ENCODE measurements at regions not wholly inside any gene's neighbourhood (a gene's known extent, or its start where the extent isn't known, plus 50 kb on each side); places are given as distances from the start of the nearest gene placed in this dataset.

DNA sequence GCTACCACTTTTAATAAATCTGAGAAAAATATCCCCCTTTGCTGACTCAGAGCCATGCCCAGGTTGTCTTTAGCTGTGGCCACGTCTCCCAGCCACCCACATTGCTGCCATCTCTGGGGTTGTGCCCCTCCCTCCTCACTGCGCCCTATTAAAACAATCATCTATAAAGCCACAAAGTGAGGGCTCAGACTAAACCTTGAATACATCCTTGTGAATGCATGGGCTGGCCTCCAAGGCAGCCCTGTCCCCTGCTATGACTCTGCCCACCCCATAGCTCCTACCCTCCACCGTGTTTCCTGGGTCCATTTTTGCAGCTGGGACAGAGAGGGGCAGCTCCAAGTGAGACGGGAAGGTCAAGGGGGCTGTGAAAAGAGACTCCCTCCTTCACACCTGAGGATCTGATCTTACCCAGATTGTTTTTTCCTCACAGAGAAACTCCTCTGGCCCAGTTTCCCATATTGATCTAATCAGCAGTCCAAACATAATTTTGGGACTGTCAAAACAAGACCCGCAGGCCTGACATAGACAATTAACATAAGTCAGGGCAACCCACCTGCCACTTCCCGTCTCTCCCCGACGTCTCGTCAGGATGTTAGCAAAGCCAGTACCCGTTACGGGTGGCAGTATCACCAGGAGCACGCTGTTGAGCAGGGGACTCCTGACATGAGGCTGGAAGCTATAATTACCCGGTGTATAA is 199.0 kb downstream of the KATNAL1 start:
- DNase-seq (ENCODE audit: low read depth in 4 of 4, low spot score in 3 of 4): no peak

DNA sequence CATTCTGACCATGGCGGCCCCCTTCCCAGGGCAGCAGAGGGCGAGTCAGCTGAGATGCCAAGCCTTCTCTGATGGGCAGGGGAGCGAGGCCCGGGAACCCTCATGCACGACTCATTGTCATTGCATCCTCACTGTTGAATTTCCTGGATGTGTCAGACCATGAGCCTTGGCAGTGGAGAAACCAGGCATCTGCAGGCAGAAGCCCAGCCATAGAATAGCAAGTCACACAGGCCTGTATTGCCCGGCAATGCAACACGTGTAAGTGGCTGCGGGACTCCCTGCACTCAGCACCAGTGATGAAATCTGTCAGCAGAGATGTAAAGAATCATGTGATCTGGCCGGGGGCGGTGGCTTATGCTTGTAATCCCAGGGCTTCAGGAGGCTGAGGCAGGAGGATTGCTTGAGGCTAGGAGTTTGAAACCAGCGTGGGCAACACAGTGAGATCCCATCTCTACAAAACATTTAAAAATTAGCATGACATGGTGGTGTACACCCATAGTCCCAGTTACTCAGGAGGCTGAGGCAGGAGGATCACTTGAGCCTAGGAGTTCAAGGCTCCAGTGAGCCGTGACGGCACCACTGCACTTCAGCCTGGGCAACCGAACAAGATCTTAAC is 199.7 kb downstream of the KATNAL1 start:
- DNase-seq (ENCODE audit: low read depth in 4 of 4, low spot score in 3 of 4): no peak

DNA sequence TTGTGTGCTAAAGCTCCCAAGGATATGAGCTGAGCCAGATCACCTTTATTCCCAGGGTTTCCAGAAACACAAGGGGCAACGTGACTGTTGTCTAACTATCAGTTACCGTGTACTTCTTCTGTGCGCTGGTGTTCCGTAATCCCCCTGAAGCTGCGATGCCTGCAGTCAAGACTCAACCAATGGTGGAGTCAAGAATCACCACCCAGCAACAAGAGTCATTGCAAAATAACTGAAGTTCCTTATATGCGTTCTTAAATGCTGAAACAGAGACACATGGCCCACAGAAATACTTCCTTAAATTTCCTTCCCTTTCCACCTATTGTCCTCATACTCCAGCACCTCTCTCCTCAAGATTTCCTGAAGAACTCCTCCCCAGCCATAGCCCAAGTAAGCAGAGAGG is 200.2 kb downstream of the KATNAL1 start:
- no peak for DNase-seq (ENCODE audit: low read depth in 4 of 4, low spot score in 3 of 4)

DNA sequence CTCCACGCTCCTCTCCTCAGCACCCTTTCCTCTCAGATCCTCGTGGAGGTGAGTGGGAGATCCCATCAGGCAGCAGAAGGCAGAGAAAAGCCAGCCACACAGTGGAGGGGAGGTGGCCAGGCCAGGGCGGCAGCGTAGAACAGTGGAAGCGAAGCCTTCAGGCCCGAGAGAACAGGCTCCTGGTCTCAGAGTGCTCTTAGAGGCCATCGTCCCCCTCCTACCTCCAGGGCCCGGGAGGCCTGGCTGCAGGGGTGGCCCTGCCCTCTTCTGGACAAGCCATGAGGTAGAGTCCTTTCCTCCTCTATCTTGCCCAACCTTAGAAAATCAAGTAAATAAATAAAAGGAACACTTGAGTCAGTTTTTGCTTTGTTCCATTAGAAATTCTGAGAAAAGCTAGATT is 202.0 kb downstream of the KATNAL1 start:
- no peak for DNase-seq (ENCODE audit: low read depth in 4 of 4, low spot score in 3 of 4)

DNA sequence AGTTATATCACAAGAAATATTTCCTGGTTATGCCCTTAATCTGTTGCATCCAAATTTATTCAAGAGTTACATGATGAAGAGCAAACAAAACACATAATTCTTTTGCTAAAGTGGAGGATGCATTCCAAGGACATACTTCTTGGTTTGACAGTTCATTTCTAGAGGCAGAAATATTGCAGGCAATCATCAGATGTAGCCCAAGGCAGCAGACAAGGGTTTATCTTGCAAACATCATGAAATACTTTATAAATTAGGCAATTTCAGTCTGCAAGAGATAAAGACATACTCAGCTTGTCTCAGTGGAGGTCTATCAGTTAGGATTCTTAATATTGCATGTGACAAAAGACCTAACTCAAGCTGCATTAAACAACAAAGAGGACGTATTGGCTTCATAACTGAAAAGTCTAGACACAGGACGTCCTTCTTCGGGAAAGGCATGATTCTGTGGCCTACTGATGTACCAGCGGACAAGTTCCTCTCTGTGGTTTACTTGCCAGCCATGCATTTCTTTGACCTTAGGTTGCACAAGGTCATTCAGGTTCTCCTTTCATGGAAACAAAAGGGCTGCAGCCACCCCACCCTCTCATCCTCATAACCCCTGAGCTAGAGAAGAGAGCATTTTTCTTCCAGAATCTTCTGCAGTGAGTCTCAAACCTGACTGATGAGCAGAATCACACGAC is 204.1 kb downstream of the KATNAL1 start:
- no peak for DNase-seq (ENCODE audit: low read depth in 4 of 4, low spot score in 3 of 4)

DNA sequence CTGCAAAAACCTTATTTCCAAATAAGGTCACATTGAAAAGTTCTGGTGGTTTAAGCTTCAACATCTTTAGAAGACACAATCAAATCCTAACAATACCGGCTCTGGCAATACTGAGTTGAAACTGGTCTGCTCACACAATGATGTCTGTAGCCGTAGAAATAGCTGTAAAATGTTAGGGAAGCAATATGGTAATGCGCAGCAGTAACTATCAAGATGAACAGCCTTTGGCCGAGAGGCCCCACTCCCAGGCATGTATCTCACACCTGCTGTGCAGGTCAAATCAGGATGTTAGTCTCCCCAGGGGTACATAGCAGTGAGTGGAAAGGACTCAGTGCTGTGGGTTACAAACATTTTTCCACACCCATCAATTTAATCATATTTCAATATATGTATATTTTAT is 207.1 kb downstream of the KATNAL1 start:
- DNase-seq (ENCODE audit: low read depth in 4 of 4, low spot score in 3 of 4): no peak

DNA sequence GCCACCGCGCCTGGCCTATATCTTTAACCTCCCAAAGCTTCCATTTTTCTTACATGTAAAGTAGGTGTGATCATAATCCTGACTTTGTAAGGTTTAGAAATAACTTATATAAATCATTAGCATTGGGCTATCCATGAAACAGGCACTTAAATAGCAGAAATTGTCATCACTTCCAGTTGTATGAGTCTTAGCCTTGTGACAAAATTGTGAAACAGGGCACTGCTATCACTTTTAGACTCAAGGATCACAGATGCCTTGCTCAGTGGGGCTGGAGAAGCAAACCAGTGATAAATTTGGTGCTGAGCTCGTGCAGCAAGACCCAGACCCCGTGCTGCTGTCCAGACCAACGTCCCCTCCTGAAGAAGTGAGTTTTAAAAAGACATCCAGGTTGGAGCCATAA is 209.7 kb downstream of the KATNAL1 start:
- DNase-seq (ENCODE audit: low read depth in 4 of 4, low spot score in 3 of 4): no peak

DNA sequence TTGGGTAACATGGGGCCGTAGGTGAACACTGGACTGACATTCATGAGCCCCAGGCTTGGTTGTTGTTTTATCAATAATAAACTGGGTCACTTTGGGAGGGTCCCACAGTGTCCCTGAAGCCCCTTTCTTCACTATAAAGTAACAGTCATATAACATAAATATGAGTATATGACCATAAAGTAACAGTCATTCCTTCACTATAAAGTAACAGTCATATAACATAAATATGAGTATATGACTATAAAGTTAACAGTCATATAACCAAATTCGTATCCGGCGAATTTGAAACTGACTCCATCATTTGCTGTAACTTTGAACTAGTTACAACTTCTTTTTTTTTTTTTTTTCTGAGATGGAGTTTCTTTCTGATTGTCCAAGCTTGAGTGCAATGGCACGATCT is 210.3 kb downstream of the KATNAL1 start:
- no peak for DNase-seq (ENCODE audit: low read depth in 4 of 4, low spot score in 3 of 4)

DNA sequence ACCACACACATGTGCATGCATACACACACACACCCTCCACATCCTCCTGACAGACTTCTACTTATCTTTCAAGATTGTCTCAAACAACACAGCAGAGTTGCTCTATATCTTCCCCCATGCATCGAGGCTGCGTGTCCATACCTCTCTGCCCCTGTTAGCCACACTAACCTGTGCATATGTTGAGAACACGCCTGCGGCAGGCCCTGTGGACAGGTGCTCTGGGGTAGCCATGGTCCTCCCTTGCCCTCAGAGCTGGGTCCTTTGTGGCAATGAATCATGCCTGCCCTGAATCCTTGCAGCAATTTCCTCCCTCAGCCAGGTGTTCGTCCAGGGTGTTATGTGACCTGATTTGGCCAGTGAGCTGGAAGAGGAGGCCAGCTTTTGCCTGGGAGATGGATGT is 213.3 kb downstream of the KATNAL1 start:
- DNase-seq (ENCODE audit: low read depth in 4 of 4, low spot score in 3 of 4): no peak

DNA sequence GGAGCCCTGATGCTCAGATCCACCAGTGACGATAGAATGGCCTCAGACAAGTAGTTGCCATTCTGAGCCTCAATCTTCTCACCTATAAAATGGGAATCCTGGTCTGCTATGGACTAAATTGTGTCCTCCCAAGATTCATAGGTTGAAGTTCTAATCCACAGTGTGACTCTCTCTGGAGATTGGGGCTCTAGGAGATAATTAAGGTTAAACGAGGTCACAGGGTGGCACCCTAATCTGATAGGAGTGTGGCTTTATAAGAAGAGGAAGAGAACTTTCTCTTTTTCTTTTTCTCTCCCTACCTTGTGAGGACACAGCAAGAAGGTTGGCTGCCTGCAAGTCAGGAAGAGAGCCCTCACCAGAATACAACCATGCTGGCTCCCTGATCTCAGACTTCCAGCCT is 214.1 kb downstream of the KATNAL1 start:
- DNase-seq (ENCODE audit: low read depth in 4 of 4, low spot score in 3 of 4): no peak

DNA sequence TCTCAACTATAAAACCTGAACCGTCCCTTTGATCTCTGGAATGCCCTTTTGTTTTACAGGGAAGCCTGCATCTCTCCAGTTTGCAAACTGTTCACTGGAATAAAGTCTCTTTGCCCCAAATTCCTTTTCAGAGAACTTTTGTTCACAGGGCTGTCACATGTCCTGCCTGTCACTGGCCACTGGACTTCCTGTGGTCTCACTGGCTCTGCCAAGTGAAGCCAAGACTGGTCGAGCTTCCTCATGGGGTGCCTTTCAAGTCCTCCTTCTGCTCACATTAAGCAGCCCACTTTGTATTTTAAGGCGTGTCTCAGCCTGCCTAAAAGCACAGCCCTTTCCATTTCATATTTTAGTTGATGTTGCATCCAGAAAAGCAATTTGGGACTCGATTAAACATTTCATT is 215.7 kb downstream of the KATNAL1 start:
- DNase-seq (ENCODE audit: low read depth in 4 of 4, low spot score in 3 of 4): no peak

DNA sequence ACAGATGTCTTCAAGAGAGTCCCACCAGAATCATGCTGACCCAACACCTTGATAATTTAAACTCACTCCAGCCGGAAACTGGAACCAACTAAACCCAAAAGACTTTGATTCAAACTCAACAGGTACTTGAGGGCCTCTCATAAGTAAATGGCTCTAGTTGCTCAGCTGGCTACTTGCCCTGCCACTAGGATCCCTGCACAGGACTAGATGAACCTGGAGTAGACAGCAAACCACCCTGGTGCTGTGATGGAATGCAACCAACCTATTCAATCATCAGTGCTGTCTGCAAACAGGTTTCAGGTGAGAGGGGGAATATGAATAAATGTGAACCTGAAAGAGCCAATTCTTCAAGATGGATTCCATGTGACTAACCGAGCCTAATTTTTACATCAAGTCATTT is 216.3 kb downstream of the KATNAL1 start:
- no peak for DNase-seq (ENCODE audit: low read depth in 4 of 4, low spot score in 3 of 4)

DNA sequence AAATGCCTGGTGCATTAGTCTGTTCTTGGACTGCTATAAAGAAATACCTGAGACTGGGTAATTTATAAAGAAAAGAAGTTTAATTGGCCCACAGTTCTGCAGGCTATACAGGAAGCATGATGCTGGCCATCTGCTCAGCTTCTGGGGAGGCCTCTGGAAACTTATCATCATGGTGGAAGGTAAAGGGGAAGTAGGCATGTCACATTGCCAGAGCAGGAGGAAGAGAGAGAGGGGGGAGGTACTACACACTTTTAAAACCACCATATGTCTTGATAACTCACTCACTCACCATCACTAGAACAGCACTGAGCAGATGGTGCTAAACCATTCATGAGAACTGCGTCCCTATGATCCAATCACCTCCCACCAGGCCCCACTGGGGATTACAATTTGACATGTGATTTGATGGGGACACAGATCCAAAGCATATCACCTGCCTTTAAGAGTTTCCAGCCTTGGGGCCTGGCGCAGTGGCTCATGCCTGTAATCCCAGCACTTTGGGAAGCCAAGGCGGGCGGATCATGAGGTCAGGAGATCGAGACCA is 219.0 kb downstream of the KATNAL1 start:
- DNase-seq (ENCODE audit: low read depth in 4 of 4, low spot score in 3 of 4): no peak

DNA sequence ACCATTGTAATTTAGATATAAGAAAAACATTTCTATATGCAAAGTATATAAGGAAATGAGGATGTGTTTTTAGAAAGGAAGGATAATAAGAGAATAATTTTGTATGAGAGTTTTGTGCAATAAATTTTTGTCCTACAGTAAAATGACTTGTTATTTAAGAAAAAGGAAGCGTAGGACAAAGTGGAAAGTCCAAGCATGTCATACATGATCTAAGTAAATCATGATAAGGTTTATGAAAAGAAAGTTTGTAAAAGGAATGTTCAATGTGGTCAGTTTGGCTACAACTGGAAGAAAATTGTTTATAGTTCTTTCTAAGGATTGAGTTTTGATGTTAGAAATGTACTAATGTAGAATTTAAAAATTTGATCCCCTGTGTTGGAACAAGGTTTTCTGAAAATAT is 222.3 kb downstream of the KATNAL1 start:
- no peak for DNase-seq (ENCODE audit: low read depth in 4 of 4, low spot score in 3 of 4)

DNA sequence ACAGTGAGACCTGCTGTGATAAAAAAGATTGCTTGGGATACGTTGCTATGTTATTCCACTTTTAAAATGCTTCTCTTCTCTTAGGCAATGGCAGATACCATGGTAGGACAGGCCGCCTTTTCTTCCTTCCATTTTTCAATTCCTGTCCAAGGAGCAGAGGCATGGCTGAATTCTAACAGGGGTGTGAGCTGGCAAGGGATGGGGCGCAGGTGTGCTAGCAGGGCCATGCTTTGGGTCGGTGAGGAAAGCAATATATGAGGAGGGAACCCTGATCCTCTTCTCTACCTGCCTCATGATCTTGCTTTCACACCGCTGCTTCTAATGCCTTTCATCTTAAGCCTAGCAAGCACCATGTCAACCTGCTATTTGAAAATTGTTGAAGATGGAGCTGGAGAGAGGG is 225.0 kb downstream of the KATNAL1 start:
- DNase-seq (ENCODE audit: low read depth in 4 of 4, low spot score in 3 of 4): no peak

DNA sequence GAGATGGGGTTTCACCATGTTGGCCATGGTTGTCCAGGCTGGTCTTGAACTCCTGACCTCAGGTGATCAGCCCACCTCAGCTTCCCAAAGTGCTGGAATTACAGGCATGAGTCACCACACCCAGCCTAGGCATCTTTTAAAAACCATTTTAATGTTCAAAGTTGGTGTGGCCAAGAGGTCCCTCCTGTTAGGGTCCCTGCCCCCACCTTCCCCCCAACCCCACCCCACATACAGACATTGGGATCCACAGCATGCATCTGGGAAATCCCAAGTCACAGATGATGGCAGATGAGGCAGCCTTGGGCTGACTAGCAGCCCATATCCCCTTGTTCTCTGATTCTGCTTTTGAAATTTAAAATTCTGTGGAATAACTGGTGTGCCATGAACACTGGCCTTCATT is 226.0 kb downstream of the KATNAL1 start:
- no peak for DNase-seq (ENCODE audit: low read depth in 4 of 4, low spot score in 3 of 4)

DNA sequence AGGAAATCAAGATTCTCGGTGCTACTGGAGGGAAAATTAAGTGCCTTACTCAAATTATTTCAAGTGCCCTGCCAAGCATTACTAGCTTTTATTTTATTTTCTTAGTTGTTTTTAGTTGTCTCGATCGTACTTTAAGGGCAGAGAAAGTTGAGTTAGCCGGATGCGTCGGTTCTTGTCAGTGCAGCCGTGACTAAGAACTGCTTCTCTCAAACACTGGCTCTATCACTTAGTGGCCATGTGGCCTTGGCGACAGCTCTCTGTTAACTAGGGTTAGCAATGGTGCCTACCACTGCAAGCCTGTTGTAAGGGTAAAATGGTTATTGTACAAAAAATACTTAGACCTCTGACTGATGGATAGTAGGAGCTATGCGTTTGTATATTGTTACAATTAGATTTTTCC is 227.8 kb downstream of the KATNAL1 start:
- DNase-seq (ENCODE audit: low read depth in 4 of 4, low spot score in 3 of 4): no peak

DNA sequence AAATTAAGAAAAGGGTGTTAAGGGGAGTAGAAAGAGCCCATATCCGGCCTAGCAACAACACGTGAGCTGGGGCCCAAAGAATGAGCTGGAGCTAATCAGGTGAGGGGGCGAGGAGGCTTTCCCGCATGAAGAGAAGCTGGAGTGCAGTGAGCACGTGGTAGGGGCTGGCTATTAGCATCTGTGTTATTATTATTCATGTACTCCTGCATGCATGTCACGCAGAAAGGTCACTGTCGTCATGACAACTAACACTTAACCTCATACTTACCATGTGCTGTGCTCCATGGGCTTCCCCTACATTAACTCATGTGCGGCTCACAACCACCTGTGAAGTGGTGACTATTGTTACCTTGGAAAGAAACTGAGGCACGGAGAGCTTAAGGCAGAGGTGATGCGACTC is 227.6 kb upstream of the UBL3 start:
- DNase-seq (ENCODE audit: low read depth in 4 of 4, low spot score in 3 of 4): no peak

DNA sequence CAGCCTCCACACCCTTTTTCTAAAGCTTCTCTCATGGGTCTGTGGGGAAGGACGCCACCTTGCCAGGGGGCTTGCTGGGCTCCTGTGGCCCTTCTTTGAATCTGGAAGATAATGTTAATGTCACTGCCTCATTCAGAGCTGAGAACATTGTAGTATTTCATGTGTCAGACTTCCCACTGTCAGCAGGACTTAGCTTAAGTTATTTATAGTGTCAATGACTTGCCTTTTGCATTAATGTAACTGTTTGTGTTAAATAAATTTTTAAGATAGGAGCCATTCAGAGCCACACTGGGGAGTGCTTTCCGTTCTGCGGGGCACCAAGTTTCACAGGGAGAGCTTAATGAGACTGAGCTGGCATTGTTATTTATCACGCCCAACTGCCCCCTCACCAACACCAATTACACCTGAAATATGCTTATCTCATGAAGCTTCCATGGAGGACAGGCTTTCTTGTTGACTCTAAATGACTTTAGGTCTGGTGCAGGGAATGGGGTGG is 226.9 kb upstream of the UBL3 start:
- no peak for DNase-seq (ENCODE audit: low read depth in 4 of 4, low spot score in 3 of 4)

DNA sequence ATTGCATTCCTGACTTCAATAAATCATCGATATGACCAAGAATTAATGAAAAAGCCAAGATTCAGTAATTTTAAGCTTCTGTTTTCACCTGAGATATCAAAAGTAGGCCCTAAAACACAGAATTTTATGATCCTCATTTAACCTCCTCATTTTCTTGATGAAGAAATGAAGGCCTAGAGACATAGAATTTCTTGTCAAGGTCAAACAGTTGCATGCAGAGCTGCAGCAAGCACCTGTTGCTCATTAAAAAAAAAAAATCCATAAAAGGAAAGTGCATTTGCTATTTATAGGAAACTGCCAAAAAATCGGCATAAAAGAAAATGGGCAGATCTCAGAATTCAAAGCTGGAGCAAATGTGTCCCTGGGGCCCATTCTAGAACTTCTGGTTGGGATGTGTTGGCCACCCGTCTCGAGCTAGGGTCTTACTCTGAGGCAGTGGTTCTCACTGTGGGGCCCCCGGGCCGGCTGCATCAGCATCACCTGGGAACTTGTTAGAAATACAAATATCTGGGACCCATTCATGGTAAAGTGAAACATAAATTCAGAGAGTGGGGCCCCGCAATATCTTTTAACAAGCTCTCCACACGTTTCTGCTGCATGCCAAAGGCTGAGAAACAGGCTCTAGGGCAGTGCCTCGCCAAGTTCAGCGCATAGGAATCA is 224.7 kb upstream of the UBL3 start:
- DNase-seq (ENCODE audit: low read depth in 4 of 4, low spot score in 3 of 4): no peak

DNA sequence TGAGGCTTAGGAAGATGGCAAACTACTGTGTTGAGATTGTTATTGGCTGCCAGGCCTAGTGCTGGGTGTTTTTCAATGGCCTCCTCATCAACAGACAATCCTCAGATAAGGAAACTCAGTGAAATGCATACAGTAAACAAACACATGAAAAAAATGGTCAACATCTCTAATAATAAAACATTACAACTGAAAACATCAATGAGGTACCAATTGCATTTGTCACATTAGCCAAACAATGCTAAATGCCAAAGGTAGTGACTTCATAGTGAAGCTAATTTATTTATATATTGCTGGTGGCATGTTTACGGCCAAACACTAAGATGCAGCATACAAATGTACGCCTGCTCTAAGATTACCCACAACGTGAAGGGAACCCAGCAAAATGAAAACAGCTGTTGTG is 224.0 kb upstream of the UBL3 start:
- DNase-seq (ENCODE audit: low read depth in 4 of 4, low spot score in 3 of 4): no peak
